GM23338 (cell line): ENCODE measurements at regions not wholly inside any gene's neighbourhood (a gene's known extent, or its start where the extent isn't known, plus 50 kb on each side); places are given as distances from the start of the nearest gene placed in this dataset.

Experiments used
- ATAC-seq: fragments of 200-7000 bp; cut with Tn5 transposase; 3 replicates; pipeline ENCODE4 v1.9.1; 2020
- DNase-seq: peaks from one replicate; pipeline ENCODE4 v3.0.0-alpha.2; 2015; ENCODE audit warnings: low spot score
- H2AFZ ChIP-seq: fragments of 200-600 bp; sonication (generic); 2 replicates; pipeline ENCODE4 v1.8.0; 2016; ENCODE audit warnings: antibody characterized with exemption, mild to moderate bottlenecking, moderate library complexity
- H3F3A ChIP-seq: fragments of 200-600 bp; sonication (generic); replicated peaks from 2 replicates; pipeline ENCODE4 v1.8.0; 2017; ENCODE audit warnings: antibody characterized with exemption, mixed run types, low read depth
- H3K27ac ChIP-seq: fragments of 200-600 bp; sonication (generic); 2 replicates; pipeline ENCODE4 v1.6.1; 2016; ENCODE audit warnings: low read depth
- H3K27me3 ChIP-seq: fragments of 200-600 bp; sonication (generic); 2 replicates; pipeline ENCODE4 v1.8.0; 2016; ENCODE audit warnings: mild to moderate bottlenecking, mixed run types, moderate library complexity; ENCODE audit not compliant: insufficient read depth
- H3K36me3 ChIP-seq: fragments of 200-600 bp; sonication (generic); 2 replicates; pipeline ENCODE4 v1.8.0; 2016; ENCODE audit warnings: mild to moderate bottlenecking; ENCODE audit not compliant: insufficient read depth
- H3K4me1 ChIP-seq: fragments of 200-600 bp; sonication (generic); 2 replicates; pipeline ENCODE4 v1.8.0; 2016; ENCODE audit warnings: mild to moderate bottlenecking, moderate library complexity; ENCODE audit not compliant: insufficient read depth
- H3K4me2 ChIP-seq: fragments of 200-600 bp; sonication (generic); 2 replicates; pipeline ENCODE4 v1.7.1; 2017; ENCODE audit warnings: mixed run types
- H3K4me3 ChIP-seq: fragments of 200-600 bp; sonication (generic); 2 replicates; pipeline ENCODE4 v1.6.1; 2016; ENCODE audit warnings: mixed run types
- H3K79me2 ChIP-seq: fragments of 200-600 bp; sonication (generic); replicated peaks from 2 replicates; pipeline ENCODE4 v1.8.0; 2017; ENCODE audit warnings: mild to moderate bottlenecking; ENCODE audit not compliant: insufficient read depth
- H3K9me2 ChIP-seq: fragments of 200-600 bp; sonication (generic); 2 replicates; pipeline ENCODE4 v1.8.0; 2017; ENCODE audit not compliant: insufficient read depth
- H4K20me1 ChIP-seq: fragments of 200-600 bp; sonication (generic); replicated peaks from 2 replicates; pipeline ENCODE4 v1.8.0; 2017; ENCODE audit warnings: mild to moderate bottlenecking; ENCODE audit not compliant: insufficient read depth
- H3K27ac Mint-ChIP-seq: 2 replicates; pipeline ENCODE4 v1.8.0; 2020; ENCODE audit warnings: inconsistent platforms, mild to moderate bottlenecking, moderate library complexity, mixed read lengths
- H3K27me3 Mint-ChIP-seq: 3 replicates; pipeline ENCODE4 v1.8.0; 2022; ENCODE audit warnings: low read depth, mild to moderate bottlenecking, moderate library complexity, mixed read lengths, inconsistent platforms; ENCODE audit not compliant: insufficient read depth, poor library complexity
- H3K36me3 Mint-ChIP-seq: 3 replicates; pipeline ENCODE4 v1.8.0; 2021; ENCODE audit warnings: low read depth, mild to moderate bottlenecking, inconsistent platforms, moderate library complexity, mixed read lengths
- H3K4me1 Mint-ChIP-seq: 3 replicates; pipeline ENCODE4 v1.8.0; 2020; ENCODE audit warnings: mild to moderate bottlenecking, inconsistent platforms, mixed read lengths
- H3K4me3 Mint-ChIP-seq: 3 replicates; pipeline ENCODE4 v1.8.0; 2021; ENCODE audit warnings: moderate library complexity, mild to moderate bottlenecking, inconsistent platforms, mixed read lengths
- H3K9me3 Mint-ChIP-seq: 3 replicates; pipeline ENCODE4 v1.8.0; 2020; ENCODE audit warnings: moderate library complexity, mild to moderate bottlenecking, inconsistent platforms, mixed read lengths
- CREB1 ChIP-seq: fragments of 250-450 bp; sonication (Bioruptor Pico); IDR thresholded peaks from 2 replicates; pipeline ENCODE4 v1.5.0; 2020; ENCODE audit warnings: low read depth, mild to moderate bottlenecking, moderate library complexity
- CTCF ChIP-seq, 2 experiments: fragments of 200-600 bp in 1 of 2; sonication (generic) in 1 of 2; conservative IDR thresholded peaks; 2 replicates each; pipeline versions ENCODE4 v1.5.1 to v1.6.1; 2016 to 2017; ENCODE audit warnings: antibody characterized with exemption in 2 of 2, low read depth in 2 of 2, mild to moderate bottlenecking in 2 of 2, moderate library complexity in 1 of 2
- EZH2 ChIP-seq: fragments of 200-600 bp; sonication (generic); IDR thresholded peaks from one replicate; pipeline ENCODE4 v1.8.0; 2017; ENCODE audit warnings: antibody characterized with exemption, mild to moderate bottlenecking, low read depth; ENCODE audit not compliant: unreplicated experiment
- EZH2phosphoT487 ChIP-seq: fragments of 200-600 bp; sonication (generic); IDR thresholded peaks from one replicate; pipeline ENCODE4 v1.8.1; 2018; ENCODE audit warnings: antibody characterized with exemption; ENCODE audit not compliant: unreplicated experiment
- JUNB ChIP-seq: IDR thresholded peaks from one replicate; pipeline ENCODE4 v1.6.1; 2016; ENCODE audit warnings: antibody characterized with exemption; ENCODE audit not compliant: unreplicated experiment
- NANOG ChIP-seq: IDR thresholded peaks from 2 replicates; pipeline ENCODE4 v1.6.1; 2016; ENCODE audit warnings: antibody characterized with exemption, borderline replicate concordance
- POLR2AphosphoS5 ChIP-seq: IDR thresholded peaks from 2 replicates; pipeline ENCODE4 v1.6.1; 2016; ENCODE audit warnings: antibody characterized with exemption, low read depth
- REST ChIP-seq: IDR thresholded peaks from one replicate; pipeline ENCODE4 v1.6.1; 2018; ENCODE audit warnings: antibody characterized with exemption; ENCODE audit not compliant: unreplicated experiment
- STAT1 ChIP-seq: IDR thresholded peaks from one replicate; pipeline ENCODE4 v1.6.1; 2016; ENCODE audit warnings: antibody characterized with exemption; ENCODE audit not compliant: unreplicated experiment
- ZNF114 ChIP-seq: fragments of 250-450 bp; sonication (Bioruptor Pico); IDR thresholded peaks from 2 replicates; pipeline ENCODE4 v1.5.0; 2020; ENCODE audit warnings: mild to moderate bottlenecking, moderate library complexity
- ZNF331 ChIP-seq: fragments of 250-450 bp; sonication (Bioruptor Pico); IDR thresholded peaks from 2 replicates; pipeline ENCODE4 v1.5.0; 2020; ENCODE audit warnings: low read depth, mild to moderate bottlenecking, moderate library complexity
- TF ChIP-seq, protein P1 (sequence below): fragments of 250-450 bp; sonication (Bioruptor Pico); IDR thresholded peaks from 2 replicates; pipeline ENCODE4 v1.5.0; 2020; ENCODE audit warnings: mild to moderate bottlenecking, moderate library complexity
- TF ChIP-seq, protein P2 (sequence below): IDR thresholded peaks from 2 replicates; pipeline ENCODE4 v1.6.1; 2016; ENCODE audit warnings: antibody characterized with exemption

GRCh38 chr1:214715126-214715525, 112.1 kb downstream of the CENPF start:
- Histone ChIP-seq H2AFZ (no peak overlapping the region), H3K27ac (no peak overlapping the region), H3K4me3 (no peak overlapping the region), H3K27me3 (no peaks in the 10 kb centered on the region), H3K4me1 (no peaks in the 10 kb centered on the region), H3K4me2 (no peak overlapping the region), H3K36me3 (no peaks in the 10 kb centered on the region), H3K9me2 (no peaks in the 10 kb centered on the region), H4K20me1 (no peaks in the 10 kb centered on the region), H3F3A (no peaks in the 10 kb centered on the region), H3K79me2 (no peaks in the 10 kb centered on the region)
- no peak for ATAC-seq
- Mint-ChIP-seq H3K4me3 (no peak overlapping the region), H3K27ac (no peak overlapping the region), H3K27me3 (no peaks in the 10 kb centered on the region), H3K36me3 (no peaks in the 10 kb centered on the region), H3K9me3 (no peaks in the 10 kb centered on the region), H3K4me1 (no peaks in the 10 kb centered on the region)
- DNase-seq, result no peak
- TF ChIP-seq EZH2 (no peak), JUNB (no peak), EZH2phosphoT487 (no peak), CREB1 (CRISPR knock-in tag) (no peak), CTCF (conservative IDR thresholded peaks at IDR 0.05; ENCODE audit: low read depth in 2 of 2) (no peak), ZNF114 (CRISPR knock-in tag) (no peak), REST (no peak), NANOG (no peak), STAT1 (no peak), ZNF331 (CRISPR knock-in tag) (no peak), POLR2AphosphoS5 (no peak)
- TF ChIP-seq, protein P1, sequence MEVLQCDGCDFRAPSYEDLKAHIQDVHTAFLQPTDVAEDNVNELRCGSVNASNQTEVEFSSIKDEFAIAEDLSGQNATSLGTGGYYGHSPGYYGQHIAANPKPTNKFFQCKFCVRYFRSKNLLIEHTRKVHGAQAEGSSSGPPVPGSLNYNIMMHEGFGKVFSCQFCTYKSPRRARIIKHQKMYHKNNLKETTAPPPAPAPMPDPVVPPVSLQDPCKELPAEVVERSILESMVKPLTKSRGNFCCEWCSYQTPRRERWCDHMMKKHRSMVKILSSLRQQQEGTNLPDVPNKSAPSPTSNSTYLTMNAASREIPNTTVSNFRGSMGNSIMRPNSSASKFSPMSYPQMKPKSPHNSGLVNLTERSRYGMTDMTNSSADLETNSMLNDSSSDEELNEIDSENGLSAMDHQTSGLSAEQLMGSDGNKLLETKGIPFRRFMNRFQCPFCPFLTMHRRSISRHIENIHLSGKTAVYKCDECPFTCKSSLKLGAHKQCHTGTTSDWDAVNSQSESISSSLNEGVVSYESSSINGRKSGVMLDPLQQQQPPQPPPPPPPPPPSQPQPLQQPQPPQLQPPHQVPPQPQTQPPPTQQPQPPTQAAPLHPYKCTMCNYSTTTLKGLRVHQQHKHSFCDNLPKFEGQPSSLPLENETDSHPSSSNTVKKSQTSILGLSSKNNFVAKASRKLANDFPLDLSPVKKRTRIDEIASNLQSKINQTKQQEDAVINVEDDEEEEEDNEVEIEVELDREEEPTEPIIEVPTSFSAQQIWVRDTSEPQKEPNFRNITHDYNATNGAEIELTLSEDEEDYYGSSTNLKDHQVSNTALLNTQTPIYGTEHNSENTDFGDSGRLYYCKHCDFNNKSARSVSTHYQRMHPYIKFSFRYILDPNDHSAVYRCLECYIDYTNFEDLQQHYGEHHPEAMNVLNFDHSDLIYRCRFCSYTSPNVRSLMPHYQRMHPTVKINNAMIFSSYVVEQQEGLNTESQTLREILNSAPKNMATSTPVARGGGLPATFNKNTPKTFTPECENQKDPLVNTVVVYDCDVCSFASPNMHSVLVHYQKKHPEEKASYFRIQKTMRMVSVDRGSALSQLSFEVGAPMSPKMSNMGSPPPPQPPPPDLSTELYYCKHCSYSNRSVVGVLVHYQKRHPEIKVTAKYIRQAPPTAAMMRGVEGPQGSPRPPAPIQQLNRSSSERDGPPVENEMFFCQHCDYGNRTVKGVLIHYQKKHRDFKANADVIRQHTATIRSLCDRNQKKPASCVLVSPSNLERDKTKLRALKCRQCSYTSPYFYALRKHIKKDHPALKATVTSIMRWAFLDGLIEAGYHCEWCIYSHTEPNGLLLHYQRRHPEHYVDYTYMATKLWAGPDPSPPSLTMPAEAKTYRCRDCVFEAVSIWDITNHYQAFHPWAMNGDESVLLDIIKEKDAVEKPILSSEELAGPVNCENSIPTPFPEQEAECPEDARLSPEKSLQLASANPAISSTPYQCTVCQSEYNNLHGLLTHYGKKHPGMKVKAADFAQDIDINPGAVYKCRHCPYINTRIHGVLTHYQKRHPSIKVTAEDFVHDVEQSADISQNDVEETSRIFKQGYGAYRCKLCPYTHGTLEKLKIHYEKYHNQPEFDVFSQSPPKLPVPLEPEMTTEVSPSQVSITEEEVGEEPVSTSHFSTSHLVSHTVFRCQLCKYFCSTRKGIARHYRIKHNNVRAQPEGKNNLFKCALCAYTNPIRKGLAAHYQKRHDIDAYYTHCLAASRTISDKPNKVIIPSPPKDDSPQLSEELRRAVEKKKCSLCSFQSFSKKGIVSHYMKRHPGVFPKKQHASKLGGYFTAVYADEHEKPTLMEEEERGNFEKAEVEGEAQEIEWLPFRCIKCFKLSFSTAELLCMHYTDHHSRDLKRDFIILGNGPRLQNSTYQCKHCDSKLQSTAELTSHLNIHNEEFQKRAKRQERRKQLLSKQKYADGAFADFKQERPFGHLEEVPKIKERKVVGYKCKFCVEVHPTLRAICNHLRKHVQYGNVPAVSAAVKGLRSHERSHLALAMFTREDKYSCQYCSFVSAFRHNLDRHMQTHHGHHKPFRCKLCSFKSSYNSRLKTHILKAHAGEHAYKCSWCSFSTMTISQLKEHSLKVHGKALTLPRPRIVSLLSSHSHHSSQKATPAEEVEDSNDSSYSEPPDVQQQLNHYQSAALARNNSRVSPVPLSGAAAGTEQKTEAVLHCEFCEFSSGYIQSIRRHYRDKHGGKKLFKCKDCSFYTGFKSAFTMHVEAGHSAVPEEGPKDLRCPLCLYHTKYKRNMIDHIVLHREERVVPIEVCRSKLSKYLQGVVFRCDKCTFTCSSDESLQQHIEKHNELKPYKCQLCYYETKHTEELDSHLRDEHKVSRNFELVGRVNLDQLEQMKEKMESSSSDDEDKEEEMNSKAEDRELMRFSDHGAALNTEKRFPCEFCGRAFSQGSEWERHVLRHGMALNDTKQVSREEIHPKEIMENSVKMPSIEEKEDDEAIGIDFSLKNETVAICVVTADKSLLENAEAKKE (CRISPR knock-in tag), result no peak
- TF ChIP-seq, protein P2, sequence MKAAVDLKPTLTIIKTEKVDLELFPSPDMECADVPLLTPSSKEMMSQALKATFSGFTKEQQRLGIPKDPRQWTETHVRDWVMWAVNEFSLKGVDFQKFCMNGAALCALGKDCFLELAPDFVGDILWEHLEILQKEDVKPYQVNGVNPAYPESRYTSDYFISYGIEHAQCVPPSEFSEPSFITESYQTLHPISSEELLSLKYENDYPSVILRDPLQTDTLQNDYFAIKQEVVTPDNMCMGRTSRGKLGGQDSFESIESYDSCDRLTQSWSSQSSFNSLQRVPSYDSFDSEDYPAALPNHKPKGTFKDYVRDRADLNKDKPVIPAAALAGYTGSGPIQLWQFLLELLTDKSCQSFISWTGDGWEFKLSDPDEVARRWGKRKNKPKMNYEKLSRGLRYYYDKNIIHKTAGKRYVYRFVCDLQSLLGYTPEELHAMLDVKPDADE, result no peak
